Cardiac fibroblast (primary cell): ENCODE measurements at regions not wholly inside any gene's neighbourhood (a gene's known extent, or its start where the extent isn't known, plus 50 kb on each side); places are given as distances from the start of the nearest gene placed in this dataset.

Experiments used
- DNase-seq, 2 donors: peaks; one replicate each; pipeline versions ENCODE4 v3.0.0 to v3.0.0-alpha.2; 2010; ENCODE audit warnings: low read depth in 2 of 2
- H3K4me3 ChIP-seq, 2 donors: replicated peaks in 1 of 2; 1 replicate in 1 of 2; 2 replicates in 1 of 2; pipeline ENCODE4 v1.5.1; 2011; ENCODE audit warnings: low read depth in 2 of 2, low read length in 2 of 2, mild to moderate bottlenecking in 2 of 2, moderate library complexity in 1 of 2
- CTCF ChIP-seq: IDR thresholded peaks from one replicate; pipeline ENCODE4 v1.5.1; 2011; ENCODE audit warnings: low read depth, mild to moderate bottlenecking, low read length, inconsistent platforms

GRCh38 chr17:73938706-73939105 is 264.8 kb upstream of the RPL38 start:
- no peak for DNase-seq
- no peak overlapping the region for H3K4me3 ChIP-seq
- TF ChIP-seq CTCF = no peak

- no peak overlapping the region for H3K4me3 ChIP-seq
- no peak for DNase-seq
- no peak for TF ChIP-seq CTCF
Observed at GRCh38 chr17:73939806-73940205, 263.7 kb upstream of the RPL38 start.

- no peak for DNase-seq
- no peak for TF ChIP-seq CTCF
- no peak overlapping the region for H3K4me3 ChIP-seq
Observed at GRCh38 chr17:73940511-73940910, 263.0 kb upstream of the RPL38 start.

- H3K4me3 ChIP-seq = no peak overlapping the region
- DNase-seq = no peak
- TF ChIP-seq CTCF = no peak
Observed at GRCh38 chr17:73941919-73942530, 261.5 kb upstream of the RPL38 start.

GRCh38 chr17:73942703-73943415 is 260.6 kb upstream of the RPL38 start:
- DNase-seq = no peak
- TF ChIP-seq CTCF = no peak
- H3K4me3 ChIP-seq = no peak overlapping the region

- no peak for DNase-seq
- H3K4me3 ChIP-seq = no peak overlapping the region
- no peak for TF ChIP-seq CTCF
Observed at GRCh38 chr17:73943416-73944110, 259.9 kb upstream of the RPL38 start.
